NT2/D1 (cell line): ENCODE measurements at regions not wholly inside any gene's neighbourhood (a gene's known extent, or its start where the extent isn't known, plus 50 kb on each side); places are given as distances from the start of the nearest gene placed in this dataset.

Experiments
- DNase-seq: peaks from one replicate; pipeline ENCODE4 v3.0.0-alpha.2; 2011; ENCODE audit warnings: low read depth, low spot score
- H3K27me3 ChIP-seq: 2 replicates; pipeline ENCODE4 v1.6.0; 2011; ENCODE audit warnings: mild to moderate bottlenecking; ENCODE audit not compliant: insufficient read length, insufficient read depth
- H3K36me3 ChIP-seq: 2 replicates; pipeline ENCODE4 v1.6.1; 2011; ENCODE audit warnings: mild to moderate bottlenecking, low read length, mixed read lengths; ENCODE audit not compliant: insufficient read depth, insufficient read length
- H3K4me1 ChIP-seq: 2 replicates; pipeline ENCODE4 v1.5.1; 2011; ENCODE audit not compliant: insufficient read depth, insufficient read length
- H3K4me3 ChIP-seq: 2 replicates; pipeline ENCODE4 v1.5.1; 2011; ENCODE audit warnings: low read depth; ENCODE audit not compliant: insufficient read length
- H3K9ac ChIP-seq: 2 replicates; pipeline ENCODE4 v1.6.0; 2011; ENCODE audit warnings: low read depth; ENCODE audit not compliant: insufficient read length
- H3K9me3 ChIP-seq: 2 replicates; pipeline ENCODE4 v1.5.1; 2011; ENCODE audit warnings: mild to moderate bottlenecking, low read length; ENCODE audit not compliant: insufficient read depth
- SUZ12 ChIP-seq: IDR thresholded peaks from 2 replicates; pipeline ENCODE4 v1.6.1; 2011; ENCODE audit not compliant: insufficient read length, insufficient read depth; ENCODE audit errors: extremely low read depth
- YY1 ChIP-seq: IDR thresholded peaks from 2 replicates; pipeline ENCODE4 v1.6.1; 2011; ENCODE audit not compliant: insufficient read length, insufficient read depth
- ZNF274 ChIP-seq: IDR thresholded peaks from 2 replicates; pipeline ENCODE4 v1.6.1; 2011; ENCODE audit warnings: mild to moderate bottlenecking, low read depth, low read length

DNA sequence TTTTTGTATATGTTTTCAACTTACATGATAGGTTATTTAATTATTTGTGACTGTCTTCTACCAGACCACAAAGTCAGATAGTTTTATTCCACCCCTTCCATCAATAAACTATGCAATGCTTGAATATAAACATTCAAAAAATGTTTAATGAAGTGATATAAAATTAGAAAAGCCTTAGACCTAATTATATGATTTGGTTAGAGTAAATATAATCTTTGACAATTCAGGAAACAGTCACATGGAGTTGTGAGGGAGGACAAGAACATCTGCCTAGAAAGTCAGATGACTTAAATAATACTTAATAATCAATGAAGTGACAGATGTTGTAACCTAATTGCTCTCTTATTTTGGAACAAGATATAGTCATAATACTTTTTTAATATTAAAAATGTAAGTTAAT lies 710.3 kb downstream of the ZBBX start:
- H3K9ac ChIP-seq: no peak overlapping the region
- H3K27me3 ChIP-seq: no peaks in the 10 kb centered on the region
- no peak overlapping the region for H3K4me3 ChIP-seq
- no peak for TF ChIP-seq YY1
- TF ChIP-seq SUZ12: no peak
- no peak for TF ChIP-seq ZNF274
- 0 out of 2 replicates have a peak, but pooled peaks cover 4% of the 10 kb centered on the region for H3K9me3 ChIP-seq
- no peaks in the 10 kb centered on the region for H3K4me1 ChIP-seq
- no peak for DNase-seq
- no peaks in the 10 kb centered on the region for H3K36me3 ChIP-seq

- no peak overlapping the region for H3K4me3 ChIP-seq
- H3K9ac ChIP-seq: no peak overlapping the region
- no peaks in the 10 kb centered on the region for H3K4me1 ChIP-seq
- H3K27me3 ChIP-seq: no peaks in the 10 kb centered on the region
- no peaks in the 10 kb centered on the region for H3K36me3 ChIP-seq
- no peak for TF ChIP-seq SUZ12
- no peak for TF ChIP-seq ZNF274
- TF ChIP-seq YY1: no peak
- DNase-seq: no peak
- 0 out of 2 replicates have a peak, but pooled peaks cover 5% of the 10 kb centered on the region for H3K9me3 ChIP-seq
These were observed 716.9 kb downstream of the ZBBX start for GRCh38 chr3:166663194-166663593.

DNA sequence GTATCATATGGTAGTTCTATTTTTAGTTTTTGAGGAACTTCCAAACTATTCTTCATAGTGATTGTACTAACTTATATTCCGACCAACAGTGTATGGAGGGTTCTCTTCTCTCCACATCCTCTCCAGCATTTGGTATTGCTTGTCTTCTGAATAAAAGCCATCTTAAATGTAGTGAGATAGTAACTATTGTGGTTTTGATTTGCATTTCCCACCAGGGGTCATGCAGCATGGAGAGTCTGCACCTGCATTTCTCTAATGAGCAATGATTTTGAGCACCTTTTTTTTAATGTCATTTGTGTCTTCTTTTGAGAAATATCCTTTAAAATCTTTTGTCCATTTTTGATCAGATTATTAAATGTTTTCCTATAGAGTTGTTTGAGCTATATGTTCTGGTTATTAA lies 718.5 kb downstream of the ZBBX start:
- TF ChIP-seq YY1 (no peak), SUZ12 (no peak), ZNF274 (no peak)
- DNase-seq: no peak
- H3K36me3 ChIP-seq: no peaks in the 10 kb centered on the region
- no peaks in the 10 kb centered on the region for H3K27me3 ChIP-seq
- H3K9ac ChIP-seq: no peak overlapping the region
- no peak overlapping the region for H3K4me3 ChIP-seq
- no peaks in the 10 kb centered on the region for H3K4me1 ChIP-seq
- 0 out of 2 replicates have a peak, but pooled peaks cover 5% of the 10 kb centered on the region for H3K9me3 ChIP-seq

- Histone ChIP-seq H3K27me3 (no peaks in the 10 kb centered on the region), H3K9me3 (0 out of 2 replicates have a peak, but pooled peaks cover 5% of the 10 kb centered on the region), H3K4me1 (no peaks in the 10 kb centered on the region), H3K9ac (no peak overlapping the region), H3K36me3 (no peaks in the 10 kb centered on the region), H3K4me3 (no peak overlapping the region)
- DNase-seq: no peak
- TF ChIP-seq YY1 (no peak), ZNF274 (no peak), SUZ12 (no peak)
These were observed 719.1 kb downstream of the ZBBX start for GRCh38 chr3:166660962-166661361.

- Histone ChIP-seq H3K9ac (no peak overlapping the region), H3K9me3 (no peaks in the 10 kb centered on the region), H3K36me3 (no peaks in the 10 kb centered on the region), H3K4me1 (no peaks in the 10 kb centered on the region), H3K27me3 (no peaks in the 10 kb centered on the region), H3K4me3 (no peak overlapping the region)
- DNase-seq: no peak
- TF ChIP-seq SUZ12 (no peak), YY1 (no peak)
These were observed 742.0 kb downstream of the ZBBX start for GRCh38 chr3:166637984-166638530.

GRCh38 chr3:166634091-166634746 lies 745.9 kb downstream of the ZBBX start:
- H3K9me3 ChIP-seq: no peaks in the 10 kb centered on the region
- H3K36me3 ChIP-seq: no peaks in the 10 kb centered on the region
- H3K4me3 ChIP-seq: no peak overlapping the region
- no peak overlapping the region for H3K9ac ChIP-seq
- TF ChIP-seq ZNF274 (no peak), YY1 (no peak), SUZ12 (no peak)
- DNase-seq: no peak
- H3K27me3 ChIP-seq: no peaks in the 10 kb centered on the region
- H3K4me1 ChIP-seq: no peaks in the 10 kb centered on the region

DNA sequence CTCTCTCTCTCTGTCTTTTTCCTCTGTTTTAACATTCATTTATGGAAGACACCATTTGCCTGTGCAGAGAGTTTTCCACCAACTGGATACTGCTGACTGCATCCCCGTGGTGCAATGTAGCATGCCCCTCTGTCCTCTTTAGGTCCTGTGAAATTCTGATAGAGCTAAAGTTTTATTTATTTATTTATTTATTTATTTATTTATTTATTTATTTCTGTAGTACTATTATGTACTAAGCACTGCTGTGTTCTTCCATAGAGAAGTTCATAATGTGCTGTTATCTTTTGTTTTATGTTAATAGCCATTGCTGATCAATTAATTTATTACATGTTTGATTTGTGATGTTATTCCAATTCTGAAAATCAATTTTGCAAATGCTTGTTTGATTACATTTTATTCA lies 749.9 kb downstream of the ZBBX start:
- DNase-seq: no peak
- H3K4me1 ChIP-seq: no peaks in the 10 kb centered on the region
- no peaks in the 10 kb centered on the region for H3K36me3 ChIP-seq
- TF ChIP-seq YY1 (no peak), ZNF274 (no peak), SUZ12 (no peak)
- no peaks in the 10 kb centered on the region for H3K27me3 ChIP-seq
- no peak overlapping the region for H3K4me3 ChIP-seq
- no peaks in the 10 kb centered on the region for H3K9me3 ChIP-seq
- no peak overlapping the region for H3K9ac ChIP-seq
